ENCODE measurements at regions not wholly inside any gene's neighbourhood (a gene's known extent, or its start where the extent isn't known, plus 50 kb on each side); places are given as distances from the start of the nearest gene placed in this dataset.

DNA sequence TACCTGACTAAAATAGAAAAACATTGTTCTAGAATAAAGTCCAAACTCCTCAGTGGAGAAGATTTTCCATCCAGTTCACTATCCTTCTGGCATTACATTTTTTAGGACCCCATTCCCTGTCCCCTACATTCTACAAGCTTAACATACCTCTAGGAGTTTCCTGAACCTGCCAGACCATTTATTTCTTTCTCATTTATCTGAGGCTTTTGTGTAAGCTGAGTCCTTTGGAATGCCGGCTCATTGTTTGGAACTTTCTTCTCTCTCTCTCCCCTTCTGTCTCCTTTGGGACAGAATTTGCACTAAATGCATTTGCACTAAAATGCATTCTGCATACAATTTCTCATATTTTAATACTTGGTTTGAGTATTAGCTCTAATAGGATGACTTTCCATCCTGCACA, 393.0 kb upstream of the ANO3 start:
- H3K27ac ChIP-seq (ENCODE audit: insufficient read depth in 1 of 2, low read depth in 1 of 2, low read length in 2 of 2, poor library complexity in 1 of 2, severe bottlenecking in 2 of 2): no peak overlapping the region
- POLR2A ChIA-PET: no interaction called here
- WGBS (ENCODE audit: insufficient coverage): no CpG with 5 or more reads among the region's 1 CpG
- H3K4me1 ChIP-seq (ENCODE audit: control extremely low read depth in 1 of 4, control insufficient read depth in 4 of 4, insufficient read depth in 4 of 4, low read length in 3 of 4): no peaks in the 10 kb centered on the region
- H3K4me3 ChIP-seq (ENCODE audit: control insufficient read depth in 1 of 7, extremely low read depth in 1 of 7, insufficient read depth in 4 of 7, low read depth in 2 of 7, low read length in 6 of 7): no peak overlapping the region
- no peak for DNase-seq
- H3K9me3 ChIP-seq (ENCODE audit: control extremely low read depth in 1 of 5, control insufficient read depth in 4 of 5, insufficient read depth in 2 of 5, low read depth in 1 of 5, low read length in 4 of 5): no peaks in the 10 kb centered on the region
- no peaks in the 10 kb centered on the region for H3K36me3 ChIP-seq (ENCODE audit: control insufficient read depth in 4 of 4, insufficient read depth in 4 of 4, low read length in 3 of 4)
- no peaks in the 10 kb centered on the region for H3K27me3 ChIP-seq (replicated peaks in 2 of 5; ENCODE audit: control insufficient read depth in 4 of 5, insufficient read depth in 5 of 5, low read length in 4 of 5)
- CTCF ChIA-PET: interaction anchor here (0.8 to 1.0 kb wide), 2 partner anchors 18 to 46 kb away, joined by 3 read pairs; no protein-coding TSS in a partner anchor

- WGBS (ENCODE audit: insufficient coverage): no CpG with 5 or more reads among the region's 2 CpGs
- Histone ChIP-seq H3K4me3 (ENCODE audit: control insufficient read depth in 1 of 7, extremely low read depth in 1 of 7, insufficient read depth in 4 of 7, low read depth in 2 of 7, low read length in 6 of 7) (no peak overlapping the region), H3K27me3 (replicated peaks in 2 of 5; ENCODE audit: control insufficient read depth in 4 of 5, insufficient read depth in 5 of 5, low read length in 4 of 5) (no peaks in the 10 kb centered on the region), H3K9me3 (ENCODE audit: control extremely low read depth in 1 of 5, control insufficient read depth in 4 of 5, insufficient read depth in 2 of 5, low read depth in 1 of 5, low read length in 4 of 5) (no peaks in the 10 kb centered on the region), H3K4me1 (ENCODE audit: control extremely low read depth in 1 of 4, control insufficient read depth in 4 of 4, insufficient read depth in 4 of 4, low read length in 3 of 4) (no peaks in the 10 kb centered on the region), H3K27ac (ENCODE audit: insufficient read depth in 1 of 2, low read depth in 1 of 2, low read length in 2 of 2, poor library complexity in 1 of 2, severe bottlenecking in 2 of 2) (no peak overlapping the region), H3K36me3 (ENCODE audit: control insufficient read depth in 4 of 4, insufficient read depth in 4 of 4, low read length in 3 of 4) (no peaks in the 10 kb centered on the region)
- ChIA-PET CTCF (interaction anchor here (1.0 kb wide), 1 partner anchor 45 kb away, joined by 3 read pairs; no protein-coding TSS in a partner anchor), POLR2A (no interaction called here)
- no peak for DNase-seq
Observed at GRCh38 chr11:25939691-25940090, 392.2 kb upstream of the ANO3 start.

DNA sequence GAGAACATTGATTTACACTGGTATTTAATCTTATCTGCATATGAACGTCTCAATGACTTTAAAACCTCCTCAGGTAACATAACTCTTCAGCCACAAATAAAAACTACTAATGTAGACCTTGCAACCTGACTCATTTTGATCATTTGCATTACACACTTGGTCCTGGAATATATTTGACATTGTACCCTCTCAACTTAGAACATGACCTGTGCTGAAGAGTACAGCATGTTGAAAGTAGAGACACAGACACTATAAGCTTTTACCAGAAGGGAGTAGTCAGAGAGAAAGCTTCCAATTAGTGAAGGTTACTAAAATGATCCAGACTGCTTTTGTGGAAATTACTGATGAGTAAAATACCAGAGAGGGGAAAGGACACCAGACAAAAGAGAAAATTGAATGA, 390.6 kb upstream of the ANO3 start:
- no peak overlapping the region for H3K4me3 ChIP-seq (ENCODE audit: control insufficient read depth in 1 of 7, extremely low read depth in 1 of 7, insufficient read depth in 4 of 7, low read depth in 2 of 7, low read length in 6 of 7)
- CTCF ChIA-PET: no interaction called here
- DNase-seq: no peak
- H3K27me3 ChIP-seq (replicated peaks in 2 of 5; ENCODE audit: control insufficient read depth in 4 of 5, insufficient read depth in 5 of 5, low read length in 4 of 5): no peaks in the 10 kb centered on the region
- WGBS (ENCODE audit: insufficient coverage): no CpG with 5 or more reads among the region's 1 CpG
- H3K9me3 ChIP-seq (ENCODE audit: control extremely low read depth in 1 of 5, control insufficient read depth in 4 of 5, insufficient read depth in 2 of 5, low read depth in 1 of 5, low read length in 4 of 5): no peaks in the 10 kb centered on the region
- POLR2A ChIA-PET: no interaction called here
- no peak overlapping the region for H3K27ac ChIP-seq (ENCODE audit: insufficient read depth in 1 of 2, low read depth in 1 of 2, low read length in 2 of 2, poor library complexity in 1 of 2, severe bottlenecking in 2 of 2)
- H3K36me3 ChIP-seq (ENCODE audit: control insufficient read depth in 4 of 4, insufficient read depth in 4 of 4, low read length in 3 of 4): no peaks in the 10 kb centered on the region
- no peaks in the 10 kb centered on the region for H3K4me1 ChIP-seq (ENCODE audit: control extremely low read depth in 1 of 4, control insufficient read depth in 4 of 4, insufficient read depth in 4 of 4, low read length in 3 of 4)

- H3K4me3 ChIP-seq (ENCODE audit: control insufficient read depth in 1 of 7, extremely low read depth in 1 of 7, insufficient read depth in 4 of 7, low read depth in 2 of 7, low read length in 6 of 7): no peak overlapping the region
- no peaks in the 10 kb centered on the region for H3K4me1 ChIP-seq (ENCODE audit: control extremely low read depth in 1 of 4, control insufficient read depth in 4 of 4, insufficient read depth in 4 of 4, low read length in 3 of 4)
- ChIA-PET POLR2A (no interaction called here), CTCF (no interaction called here)
- no peaks in the 10 kb centered on the region for H3K27me3 ChIP-seq (replicated peaks in 2 of 5; ENCODE audit: control insufficient read depth in 4 of 5, insufficient read depth in 5 of 5, low read length in 4 of 5)
- H3K27ac ChIP-seq (ENCODE audit: insufficient read depth in 1 of 2, low read depth in 1 of 2, low read length in 2 of 2, poor library complexity in 1 of 2, severe bottlenecking in 2 of 2): no peak overlapping the region
- no peak for DNase-seq
- no peaks in the 10 kb centered on the region for H3K36me3 ChIP-seq (ENCODE audit: control insufficient read depth in 4 of 4, insufficient read depth in 4 of 4, low read length in 3 of 4)
- no peaks in the 10 kb centered on the region for H3K9me3 ChIP-seq (ENCODE audit: control extremely low read depth in 1 of 5, control insufficient read depth in 4 of 5, insufficient read depth in 2 of 5, low read depth in 1 of 5, low read length in 4 of 5)
- WGBS (ENCODE audit: insufficient coverage): 83% methylated on average over 1 of the region's 6 CpGs
Observed at GRCh38 chr11:25943031-25943430, 388.9 kb upstream of the ANO3 start.

DNA sequence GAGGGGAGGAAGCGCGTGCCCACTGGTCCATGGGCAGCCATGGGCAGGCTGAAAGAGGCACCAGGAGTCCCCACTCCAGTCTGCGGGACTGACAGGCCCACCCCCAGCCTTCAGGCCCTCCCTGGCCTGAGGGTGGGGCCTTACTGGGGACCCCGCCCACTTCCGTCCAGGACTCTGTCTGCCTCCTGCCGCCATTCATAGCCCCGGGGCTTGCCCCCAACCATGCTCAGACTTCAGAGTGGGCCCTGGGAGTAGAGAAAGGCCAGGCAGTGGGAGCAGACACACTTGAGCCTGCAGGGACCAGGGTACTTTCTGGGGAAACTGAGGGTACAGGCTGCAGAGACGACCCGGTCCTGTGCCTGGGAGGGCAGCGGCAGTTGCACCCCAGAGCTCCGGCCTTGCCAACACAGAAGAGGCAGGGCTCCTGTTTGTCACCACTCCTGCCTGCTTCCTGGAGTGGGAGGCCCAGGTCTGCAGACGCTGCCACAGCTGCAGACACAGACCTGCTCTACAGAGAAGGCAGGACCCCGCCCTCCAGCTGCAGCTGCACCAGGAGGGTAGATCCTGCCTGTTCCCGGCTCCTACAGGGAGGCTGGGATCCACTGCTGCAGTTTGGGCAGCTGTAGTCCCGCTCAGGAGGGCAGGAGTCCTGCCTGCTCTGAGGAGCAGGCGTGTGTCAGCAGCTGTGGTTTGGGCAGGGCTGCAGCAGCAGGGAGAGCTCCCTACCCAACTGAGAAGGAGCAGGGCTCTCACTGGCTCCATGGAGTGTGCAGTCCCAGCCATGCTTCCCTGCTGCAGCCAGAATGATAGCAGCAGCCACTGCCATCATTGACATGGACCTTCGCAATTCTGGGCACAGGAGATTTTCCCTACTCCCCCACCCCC, 387.9 kb upstream of the ANO3 start:
- CTCF ChIA-PET: no interaction called here
- H3K4me3 ChIP-seq (ENCODE audit: control insufficient read depth in 1 of 7, extremely low read depth in 1 of 7, insufficient read depth in 4 of 7, low read depth in 2 of 7, low read length in 6 of 7): no peak overlapping the region
- no peaks in the 10 kb centered on the region for H3K9me3 ChIP-seq (ENCODE audit: control extremely low read depth in 1 of 5, control insufficient read depth in 4 of 5, insufficient read depth in 2 of 5, low read depth in 1 of 5, low read length in 4 of 5)
- no peaks in the 10 kb centered on the region for H3K36me3 ChIP-seq (ENCODE audit: control insufficient read depth in 4 of 4, insufficient read depth in 4 of 4, low read length in 3 of 4)
- DNase-seq: no peak
- H3K27me3 ChIP-seq (replicated peaks in 2 of 5; ENCODE audit: control insufficient read depth in 4 of 5, insufficient read depth in 5 of 5, low read length in 4 of 5): no peaks in the 10 kb centered on the region
- H3K4me1 ChIP-seq (ENCODE audit: control extremely low read depth in 1 of 4, control insufficient read depth in 4 of 4, insufficient read depth in 4 of 4, low read length in 3 of 4): no peaks in the 10 kb centered on the region
- H3K27ac ChIP-seq (ENCODE audit: insufficient read depth in 1 of 2, low read depth in 1 of 2, low read length in 2 of 2, poor library complexity in 1 of 2, severe bottlenecking in 2 of 2): no peak overlapping the region
- WGBS (ENCODE audit: insufficient coverage): 91% methylated on average over 16 of the region's 17 CpGs
- POLR2A ChIA-PET: no interaction called here

DNA sequence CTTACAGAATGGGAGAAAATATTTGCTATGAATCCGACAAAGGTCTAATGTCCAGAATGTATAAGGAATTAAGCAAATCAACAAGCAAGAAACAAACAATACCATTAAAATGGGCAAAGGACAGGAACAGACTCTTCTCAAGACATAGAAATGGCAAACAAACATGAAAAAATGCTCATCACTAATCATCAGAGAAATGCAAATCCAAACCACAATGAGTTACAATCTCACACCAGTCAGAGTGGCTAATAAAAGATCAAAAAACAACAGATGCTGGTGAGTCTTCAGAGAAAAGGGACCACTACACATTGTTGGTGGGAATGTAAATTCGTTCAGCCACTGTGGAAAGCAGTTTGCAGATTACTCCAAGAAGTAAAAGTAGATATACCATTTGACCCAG, 382.0 kb upstream of the ANO3 start:
- ChIA-PET CTCF (no interaction called here), POLR2A (no interaction called here)
- DNase-seq: no peak

GRCh38 chr11:25953006-25953405, 378.9 kb upstream of the ANO3 start:
- no peaks in the 10 kb centered on the region for H3K4me1 ChIP-seq (ENCODE audit: control extremely low read depth in 1 of 4, control insufficient read depth in 4 of 4, insufficient read depth in 4 of 4, low read length in 3 of 4)
- no peak for DNase-seq
- POLR2A ChIA-PET: no interaction called here
- no peak overlapping the region for H3K27ac ChIP-seq (ENCODE audit: insufficient read depth in 1 of 2, low read depth in 1 of 2, low read length in 2 of 2, poor library complexity in 1 of 2, severe bottlenecking in 2 of 2)
- H3K9me3 ChIP-seq (ENCODE audit: control extremely low read depth in 1 of 5, control insufficient read depth in 4 of 5, insufficient read depth in 2 of 5, low read depth in 1 of 5, low read length in 4 of 5): no peaks in the 10 kb centered on the region
- CTCF ChIA-PET: no interaction called here
- 93% methylated on average over 3 of the region's 3 CpGs for WGBS (ENCODE audit: insufficient coverage)
- H3K27me3 ChIP-seq (replicated peaks in 2 of 5; ENCODE audit: control insufficient read depth in 4 of 5, insufficient read depth in 5 of 5, low read length in 4 of 5): no peaks in the 10 kb centered on the region
- H3K36me3 ChIP-seq (ENCODE audit: control insufficient read depth in 4 of 4, insufficient read depth in 4 of 4, low read length in 3 of 4): no peaks in the 10 kb centered on the region
- H3K4me3 ChIP-seq (ENCODE audit: control insufficient read depth in 1 of 7, extremely low read depth in 1 of 7, insufficient read depth in 4 of 7, low read depth in 2 of 7, low read length in 6 of 7): no peak overlapping the region

More for the DNA sequence above, 382.0 kb upstream of the ANO3 start:
- H3K9me3 ChIP-seq (ENCODE audit: control extremely low read depth in 1 of 5, control insufficient read depth in 4 of 5, insufficient read depth in 2 of 5, low read depth in 1 of 5, low read length in 4 of 5): no peaks in the 10 kb centered on the region
- no peaks in the 10 kb centered on the region for H3K4me1 ChIP-seq (ENCODE audit: control extremely low read depth in 1 of 4, control insufficient read depth in 4 of 4, insufficient read depth in 4 of 4, low read length in 3 of 4)
- no CpG with 5 or more reads among the region's 2 CpGs for WGBS (ENCODE audit: insufficient coverage)
- no peaks in the 10 kb centered on the region for H3K36me3 ChIP-seq (ENCODE audit: control insufficient read depth in 4 of 4, insufficient read depth in 4 of 4, low read length in 3 of 4)
- H3K27ac ChIP-seq (ENCODE audit: insufficient read depth in 1 of 2, low read depth in 1 of 2, low read length in 2 of 2, poor library complexity in 1 of 2, severe bottlenecking in 2 of 2): no peak overlapping the region
- no peaks in the 10 kb centered on the region for H3K27me3 ChIP-seq (replicated peaks in 2 of 5; ENCODE audit: control insufficient read depth in 4 of 5, insufficient read depth in 5 of 5, low read length in 4 of 5)
- H3K4me3 ChIP-seq (ENCODE audit: control insufficient read depth in 1 of 7, extremely low read depth in 1 of 7, insufficient read depth in 4 of 7, low read depth in 2 of 7, low read length in 6 of 7): no peak overlapping the region
